LNCaP clone FGC (cell line): ENCODE measurements at regions not wholly inside any gene's neighbourhood (a gene's known extent, or its start where the extent isn't known, plus 50 kb on each side); places are given as distances from the start of the nearest gene placed in this dataset.

Experiments used
- DNase-seq: peaks from one replicate; pipeline ENCODE4 v3.0.0-alpha.2; 2011; ENCODE audit warnings: low read depth
- H3K4me3 ChIP-seq: 2 replicates; pipeline ENCODE4 v1.5.1; 2011; ENCODE audit warnings: mild to moderate bottlenecking, low read depth, low read length, control low read depth
- CTCF ChIP-seq: IDR thresholded peaks from 2 replicates; pipeline ENCODE4 v1.5.1; 2012; ENCODE audit warnings: mild to moderate bottlenecking; ENCODE audit not compliant: control insufficient read depth, insufficient read depth; ENCODE audit errors: extremely low read depth

DNA sequence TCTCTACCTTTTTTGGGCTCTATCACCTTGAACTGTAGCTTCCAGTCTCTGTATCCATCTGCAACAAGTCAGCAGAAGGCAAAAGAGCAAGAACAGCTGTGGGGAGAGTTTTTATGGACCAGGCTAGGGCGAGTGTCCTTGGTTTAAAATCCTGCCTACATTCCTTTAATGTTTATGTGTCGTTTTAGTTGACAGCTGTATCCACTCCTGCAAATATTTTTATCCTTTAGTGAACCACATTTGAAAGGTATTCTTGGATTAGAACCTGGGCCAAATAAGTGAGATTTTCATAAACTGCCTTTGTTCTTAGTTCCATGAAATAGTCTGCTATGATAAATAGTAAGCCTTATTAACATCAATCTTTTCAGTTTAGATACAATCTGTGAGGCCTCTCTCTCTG is 712.2 kb downstream of the ETS1 start:
- H3K4me3 ChIP-seq: no peak overlapping the region
- no peak for DNase-seq
- TF ChIP-seq CTCF: no peak

- no peak for TF ChIP-seq CTCF
Observed at GRCh38 chr11:127873478-127873877, 713.9 kb downstream of the ETS1 start.

GRCh38 chr11:127866109-127866508 is 721.2 kb downstream of the ETS1 start:
- H3K4me3 ChIP-seq: no peak overlapping the region
- DNase-seq: no peak
- no peak for TF ChIP-seq CTCF

More at GRCh38 chr11:127873478-127873877, 713.9 kb downstream of the ETS1 start:
- no peak overlapping the region for H3K4me3 ChIP-seq
- DNase-seq: no peak

DNA sequence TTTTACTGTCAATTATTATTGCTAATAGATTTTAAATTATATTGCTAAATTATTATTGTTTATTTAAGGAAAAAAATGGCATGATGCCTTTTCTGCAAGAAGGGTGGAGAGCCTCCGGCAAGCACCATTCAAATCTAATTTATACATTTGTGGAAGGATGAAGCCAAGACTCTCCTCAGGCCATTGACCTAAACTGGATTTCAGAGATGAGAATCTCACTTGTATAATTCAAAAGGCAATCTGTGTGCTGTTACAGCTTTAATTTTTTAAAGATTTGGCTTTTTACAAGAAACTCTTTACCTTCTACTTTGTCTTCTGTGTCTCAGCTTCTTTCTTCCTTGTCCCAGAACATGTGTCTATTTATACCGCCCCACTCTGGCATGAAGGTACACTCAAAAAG is 722.5 kb downstream of the ETS1 start:
- no peak for DNase-seq
- TF ChIP-seq CTCF: no peak

GRCh38 chr11:127862406-127862805 is 725.0 kb downstream of the ETS1 start:
- H3K4me3 ChIP-seq: no peak overlapping the region
- DNase-seq: no peak
- no peak for TF ChIP-seq CTCF

More for the DNA sequence above, 722.5 kb downstream of the ETS1 start:
- no peak overlapping the region for H3K4me3 ChIP-seq

DNA sequence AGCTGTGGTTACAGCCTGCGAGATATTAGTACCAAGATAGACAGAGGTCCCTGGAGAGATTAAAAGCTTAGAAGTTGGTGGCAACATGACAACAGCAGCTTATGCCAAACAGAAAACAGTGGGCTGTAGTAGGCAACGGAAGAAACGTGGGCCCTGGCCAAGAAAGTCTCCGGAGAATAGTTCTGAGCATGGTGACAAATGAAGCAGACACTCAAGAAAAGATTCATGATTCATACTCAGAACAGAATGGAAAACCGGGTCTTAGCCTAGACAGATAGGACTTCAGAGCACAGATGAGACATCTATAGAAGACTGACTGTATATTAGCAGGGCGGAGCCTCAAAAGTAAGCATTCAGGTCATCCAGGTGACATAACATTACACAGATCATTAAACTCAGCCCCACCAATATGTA is 727.4 kb downstream of the ETS1 start:
- TF ChIP-seq CTCF: no peak
- DNase-seq: no peak
- no peak overlapping the region for H3K4me3 ChIP-seq

DNA sequence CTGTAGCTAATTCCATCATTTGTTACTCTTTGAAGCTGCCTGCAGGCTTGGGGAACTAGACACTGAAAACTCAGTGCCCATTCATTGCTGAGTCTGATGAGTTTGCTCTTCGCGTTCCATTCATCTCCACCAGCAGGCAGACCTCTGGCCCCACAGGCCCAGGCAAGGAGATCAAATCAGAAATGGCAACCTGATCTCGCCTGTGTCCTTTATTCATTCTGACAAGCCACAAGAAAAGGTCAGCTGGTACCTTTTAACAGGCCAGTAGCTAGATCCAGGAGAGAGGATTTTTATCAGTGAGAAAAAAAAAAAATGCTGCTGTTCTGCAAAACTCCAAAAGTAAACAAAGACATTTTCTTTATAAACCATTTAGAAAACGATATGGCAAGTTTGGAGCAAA is 742.5 kb downstream of the ETS1 start:
- TF ChIP-seq CTCF: no peak
- no peak for DNase-seq
- H3K4me3 ChIP-seq: no peak overlapping the region
